Endodermal cell (in vitro differentiated cells): ENCODE measurements at regions not wholly inside any gene's neighbourhood (a gene's known extent, or its start where the extent isn't known, plus 50 kb on each side); places are given as distances from the start of the nearest gene placed in this dataset.

Experiments used
- DNase-seq: peaks from one replicate; pipeline ENCODE4 v3.0.0-alpha.2; 2017
- H3K27ac ChIP-seq: 2 replicates; pipeline ENCODE4 v1.5.1; 2013; ENCODE audit warnings: mild to moderate bottlenecking, low read depth, low read length, moderate library complexity
- H3K27me3 ChIP-seq: 2 replicates; pipeline ENCODE4 v1.6.1; 2013; ENCODE audit warnings: mild to moderate bottlenecking, low read length, moderate library complexity; ENCODE audit not compliant: insufficient read depth, control insufficient read depth, poor library complexity, severe bottlenecking
- H3K36me3 ChIP-seq: 2 replicates; pipeline ENCODE4 v1.7.0; 2013; ENCODE audit warnings: mild to moderate bottlenecking, low read length, moderate library complexity; ENCODE audit not compliant: control insufficient read depth, insufficient read depth
- H3K4me1 ChIP-seq: one replicate; pipeline ENCODE4 v1.7.0; 2013; ENCODE audit warnings: low read length; ENCODE audit not compliant: control insufficient read depth, insufficient read depth
- H3K4me3 ChIP-seq: 2 replicates; pipeline ENCODE4 v1.5.1; 2013; ENCODE audit warnings: mild to moderate bottlenecking, low read length, moderate library complexity
- H3K9ac ChIP-seq: 2 replicates; pipeline ENCODE4 v1.6.1; 2013; ENCODE audit warnings: mild to moderate bottlenecking, low read length, moderate library complexity; ENCODE audit not compliant: poor library complexity, severe bottlenecking; ENCODE audit errors: extremely low read depth
- H3K9me3 ChIP-seq: 2 replicates; pipeline ENCODE4 v1.6.1; 2013; ENCODE audit warnings: mild to moderate bottlenecking, low read length, moderate library complexity; ENCODE audit not compliant: control insufficient read depth
- H3K27ac Mint-ChIP-seq: 2 replicates; pipeline ENCODE4 v1.8.0; 2020; ENCODE audit warnings: mixed read lengths
- H3K27me3 Mint-ChIP-seq: 2 replicates; pipeline ENCODE4 v1.8.0; 2021; ENCODE audit warnings: mild to moderate bottlenecking, mixed read lengths; ENCODE audit not compliant: insufficient read depth
- H3K36me3 Mint-ChIP-seq: 2 replicates; pipeline ENCODE4 v1.8.0; 2020; ENCODE audit warnings: low read depth, mixed read lengths
- H3K4me1 Mint-ChIP-seq: 2 replicates; pipeline ENCODE4 v1.8.0; 2020; ENCODE audit warnings: mixed read lengths
- H3K4me3 Mint-ChIP-seq: 2 replicates; pipeline ENCODE4 v1.8.0; 2020; ENCODE audit warnings: mild to moderate bottlenecking, moderate library complexity, mixed read lengths
- H3K9me3 Mint-ChIP-seq: 2 replicates; pipeline ENCODE4 v1.8.0; 2020; ENCODE audit warnings: mild to moderate bottlenecking, mixed read lengths
- WGBS, 2 experiments: methylation state at CpG; one replicate each; pipeline versions ENCODE4 v1.1.5 to v1.1.7; 2013; ENCODE audit warnings: missing lambda C conversion rate in 2 of 2, mixed read lengths in 1 of 2; ENCODE audit not compliant: insufficient coverage in 1 of 2, insufficient read length in 1 of 2; 5-methylcytosine and 5-hydroxymethylcytosine counted together
- TF ChIP-seq, protein P1 (sequence below): fragments of 200-600 bp; sonication (generic); conservative IDR thresholded peaks from 2 replicates; pipeline ENCODE4 v1.5.0; 2021; ENCODE audit warnings: antibody characterized with exemption, mild to moderate bottlenecking

- Histone ChIP-seq H3K9ac (no peak overlapping the region), H3K4me1 (peaks cover 16% of the 10 kb centered on the region), H3K9me3 (no peaks in the 10 kb centered on the region), H3K27ac (no peak overlapping the region), H3K4me3 (no peak overlapping the region), H3K27me3 (no peaks in the 10 kb centered on the region), H3K36me3 (no peaks in the 10 kb centered on the region)
- peak; percentile 79 for DNase-seq
- Mint-ChIP-seq H3K27me3 (peaks cover 11% of the 10 kb centered on the region), H3K9me3 (no peaks in the 10 kb centered on the region), H3K36me3 (no peaks in the 10 kb centered on the region), H3K4me1 (peaks cover 37% of the 10 kb centered on the region), H3K4me3 (no peak overlapping the region), H3K27ac (peak overlapping the region; percentile 30)
- TF ChIP-seq, protein P1, sequence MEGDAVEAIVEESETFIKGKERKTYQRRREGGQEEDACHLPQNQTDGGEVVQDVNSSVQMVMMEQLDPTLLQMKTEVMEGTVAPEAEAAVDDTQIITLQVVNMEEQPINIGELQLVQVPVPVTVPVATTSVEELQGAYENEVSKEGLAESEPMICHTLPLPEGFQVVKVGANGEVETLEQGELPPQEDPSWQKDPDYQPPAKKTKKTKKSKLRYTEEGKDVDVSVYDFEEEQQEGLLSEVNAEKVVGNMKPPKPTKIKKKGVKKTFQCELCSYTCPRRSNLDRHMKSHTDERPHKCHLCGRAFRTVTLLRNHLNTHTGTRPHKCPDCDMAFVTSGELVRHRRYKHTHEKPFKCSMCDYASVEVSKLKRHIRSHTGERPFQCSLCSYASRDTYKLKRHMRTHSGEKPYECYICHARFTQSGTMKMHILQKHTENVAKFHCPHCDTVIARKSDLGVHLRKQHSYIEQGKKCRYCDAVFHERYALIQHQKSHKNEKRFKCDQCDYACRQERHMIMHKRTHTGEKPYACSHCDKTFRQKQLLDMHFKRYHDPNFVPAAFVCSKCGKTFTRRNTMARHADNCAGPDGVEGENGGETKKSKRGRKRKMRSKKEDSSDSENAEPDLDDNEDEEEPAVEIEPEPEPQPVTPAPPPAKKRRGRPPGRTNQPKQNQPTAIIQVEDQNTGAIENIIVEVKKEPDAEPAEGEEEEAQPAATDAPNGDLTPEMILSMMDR, result no peak
- 44 to 64% methylated on average over 3 to 4 of the region's 4 CpGs for WGBS, 2 experiments
Observed at GRCh38 chr17:34820922-34821321, 140.3 kb downstream of the CCT6B start.

DNA sequence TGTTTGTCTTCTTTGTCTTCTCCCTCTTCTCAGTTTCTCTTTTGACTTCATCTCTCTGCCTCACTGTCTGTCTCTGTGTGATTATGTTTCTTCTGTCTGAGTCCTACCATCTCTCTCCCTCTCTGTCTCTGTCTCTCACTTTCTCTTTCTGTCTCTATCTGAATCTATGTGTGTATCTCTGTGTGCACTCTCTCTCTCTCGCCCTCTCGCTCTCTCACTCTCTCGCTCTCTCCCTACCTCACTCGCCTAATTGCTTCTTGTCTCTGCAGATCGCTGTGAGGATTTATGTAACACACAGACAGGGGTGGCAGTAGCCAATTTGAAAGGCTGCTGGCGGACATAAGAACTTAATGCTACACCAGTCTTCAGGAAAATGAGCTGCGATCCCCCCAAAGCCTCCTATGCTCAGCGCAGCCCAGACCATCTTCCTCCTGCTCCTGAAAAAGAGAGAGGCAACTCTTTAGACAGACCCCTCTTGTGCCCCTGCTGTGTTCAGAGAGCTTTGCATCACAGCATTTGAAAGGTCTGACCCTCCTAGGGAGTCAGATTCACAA is 140.9 kb downstream of the CCT6B start:
- no peak overlapping the region for H3K4me3 ChIP-seq
- H3K9me3 Mint-ChIP-seq, result no peaks in the 10 kb centered on the region
- no peaks in the 10 kb centered on the region for H3K36me3 Mint-ChIP-seq
- H3K36me3 ChIP-seq, result no peaks in the 10 kb centered on the region
- H3K9me3 ChIP-seq, result no peaks in the 10 kb centered on the region
- no peaks in the 10 kb centered on the region for H3K27me3 ChIP-seq
- DNase-seq, result no peak
- no peak overlapping the region for H3K9ac ChIP-seq
- no peak overlapping the region for H3K27ac ChIP-seq
- peaks cover 16% of the 10 kb centered on the region for H3K4me1 ChIP-seq
- TF ChIP-seq, protein P1, result no peak
- WGBS, 2 experiments, result 31 to 32% methylated on average over 8 of the region's 8 CpGs
- H3K27ac Mint-ChIP-seq, result peak overlapping the region; percentile 16
- peaks cover 12% of the 10 kb centered on the region for H3K27me3 Mint-ChIP-seq
- no peak overlapping the region for H3K4me3 Mint-ChIP-seq
- peaks cover 42% of the 10 kb centered on the region for H3K4me1 Mint-ChIP-seq

DNA sequence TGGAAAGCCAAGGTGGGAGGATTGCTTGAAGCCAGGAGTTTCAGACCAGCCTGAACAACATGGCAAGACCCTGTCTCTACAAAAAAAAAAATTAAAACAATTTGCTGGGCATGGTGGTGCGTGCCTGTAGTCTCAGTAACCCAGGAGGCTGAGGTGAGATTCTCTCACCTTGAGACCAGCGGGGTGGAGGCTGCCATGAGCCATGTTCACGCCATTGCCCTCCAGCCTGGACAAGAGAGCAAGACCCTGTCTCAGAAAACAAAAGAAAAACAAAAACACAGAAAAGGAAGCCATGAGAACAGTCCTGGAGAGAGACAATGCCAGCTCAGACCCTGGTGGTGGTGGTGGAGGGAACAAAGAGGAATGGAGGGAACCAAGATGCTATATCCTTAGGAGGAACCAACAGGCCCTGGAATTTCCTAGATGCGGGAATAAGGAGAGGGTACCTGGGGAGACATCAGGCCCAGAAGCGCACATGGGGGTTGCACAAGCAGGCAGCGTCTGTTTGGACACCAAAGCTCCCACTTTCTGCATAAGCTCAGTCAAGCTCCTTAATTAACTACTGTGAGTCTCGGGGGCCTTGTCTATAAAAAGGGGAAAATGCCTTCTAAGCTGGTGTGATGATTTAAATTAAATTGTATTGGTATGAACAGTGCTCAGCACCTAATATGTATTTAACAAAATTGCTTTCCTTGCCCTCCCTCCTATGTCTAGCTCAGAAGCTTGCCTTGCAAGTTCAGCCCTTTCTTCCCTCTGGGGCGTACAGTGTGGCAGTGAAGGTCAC is 143.8 kb downstream of the CCT6B start:
- no peak overlapping the region for H3K27ac Mint-ChIP-seq
- H3K9me3 ChIP-seq, result no peaks in the 10 kb centered on the region
- H3K36me3 Mint-ChIP-seq, result no peaks in the 10 kb centered on the region
- no peaks in the 10 kb centered on the region for H3K9me3 Mint-ChIP-seq
- peaks cover 53% of the 10 kb centered on the region for H3K4me1 Mint-ChIP-seq
- no peak overlapping the region for H3K4me3 Mint-ChIP-seq
- H3K4me3 ChIP-seq, result no peak overlapping the region
- DNase-seq, result no peak
- peaks cover 16% of the 10 kb centered on the region for H3K4me1 ChIP-seq
- TF ChIP-seq, protein P1, result no peak
- H3K27me3 Mint-ChIP-seq, result peaks cover 12% of the 10 kb centered on the region
- no peaks in the 10 kb centered on the region for H3K27me3 ChIP-seq
- no peak overlapping the region for H3K27ac ChIP-seq
- no peaks in the 10 kb centered on the region for H3K36me3 ChIP-seq
- WGBS, 2 experiments, result 89 to 96% methylated on average over 3 to 8 of the region's 8 CpGs
- no peak overlapping the region for H3K9ac ChIP-seq
